ENCODE measurements at regions not wholly inside any gene's neighbourhood (a gene's known extent, or its start where the extent isn't known, plus 50 kb on each side); places are given as distances from the start of the nearest gene placed in this dataset.

- TF ChIP-seq CENPBD1 (CRISPR knock-in tag; IDR thresholded peaks at IDR 0.05; ENCODE audit: borderline replicate concordance, low read depth) (no peak), MAFK (conservative IDR thresholded peaks at IDR 0.05 in 1 of 2, IDR thresholded peaks at IDR 0.05 in 1 of 2; ENCODE audit: low read length in 2 of 2) (peak; percentile 92 to 95), ZFP1 (CRISPR knock-in tag; IDR thresholded peaks at IDR 0.05) (no peak), HES4 (CRISPR knock-in tag; IDR thresholded peaks at IDR 0.05; ENCODE audit: borderline replicate concordance) (no peak), MAFF (IDR thresholded peaks at IDR 0.05; ENCODE audit: low read depth, low read length) (peak; percentile 90)
Measured at GRCh38 chr16:26731729-26732128, 335.0 kb upstream of the C16orf82 start (continued).

- H3K79me2 ChIP-seq (ENCODE audit: insufficient read depth, low read length) = no peaks in the 10 kb centered on the region
- H3K27me3 ChIP-seq (ENCODE audit: control insufficient read depth in 1 of 2, insufficient read depth in 2 of 2, low read length in 2 of 2) = 0 out of 5 replicates have a peak, but pooled peaks cover 0 to 1% of the 10 kb centered on the region in 2 experiments
- ATAC-seq = no peak
- no peaks in the 10 kb centered on the region for H4K20me1 ChIP-seq (ENCODE audit: insufficient read depth, low read length)
- CTCF ChIA-PET (ENCODE audit: low intra/inter-chr PET ratio, low total read pairs) = no interaction called here
- no peaks in the 10 kb centered on the region for H3K9me3 ChIP-seq (ENCODE audit: low read length)
- no peak for DNase-seq (ENCODE audit: low spot score)
- no peaks in the 10 kb centered on the region for H3K36me3 ChIP-seq (replicated peaks in 1 of 2; ENCODE audit: control insufficient read depth in 1 of 2, insufficient read depth in 2 of 2, low read length in 2 of 2)
- FAIRE-seq = no peak
- no peak overlapping the region for H3K4me2 ChIP-seq (ENCODE audit: low read depth, low read length)
- no TSS peak for BruUV-seq (replicated peaks)
- in situ Hi-C loops (cut with HindIII; ENCODE audit: extremely low pct_ligation_motif_present, low pct_unique_long_range_greater_than_20kb) = no loop called here
- no peak overlapping the region for H3K4me3 ChIP-seq (replicated peaks in 1 of 3; ENCODE audit: insufficient read depth in 1 of 3, low read depth in 2 of 3, low read length in 3 of 3)
- H3K9ac ChIP-seq (ENCODE audit: insufficient read depth, low read depth, low read length) = no peak overlapping the region
- H3K27ac ChIP-seq (ENCODE audit: extremely low read length, insufficient read depth, low read length) = no peak overlapping the region
- no peaks in the 10 kb centered on the region for H3K4me1 ChIP-seq (ENCODE audit: insufficient read depth, low read length)
- H2AFZ ChIP-seq (ENCODE audit: low read length) = no peak overlapping the region
- intact Hi-C loops (cut with micrococcal nuclease; ENCODE audit: unreplicated experiment) = no loop called here
- POLR2A ChIA-PET = no interaction called here
- TF ChIP-seq ATRX (CRISPR knock-in tag; IDR thresholded peaks at IDR 0.05; ENCODE audit: borderline replicate concordance) = no peak
- WGBS (ENCODE audit: low lambda C conversion rate) = 27% methylated on average over 1 of the region's 1 CpG
Measured at GRCh38 chr16:26733710-26734109, 333.0 kb upstream of the C16orf82 start.

GRCh38 chr16:26735521-26735920 lies 331.2 kb upstream of the C16orf82 start:
- H3K4me1 ChIP-seq (ENCODE audit: insufficient read depth, low read length) = no peaks in the 10 kb centered on the region
- ChIA-PET POLR2A (no interaction called here), CTCF (ENCODE audit: low intra/inter-chr PET ratio, low total read pairs) (no interaction called here)
- 0 out of 5 replicates have a peak, but pooled peaks cover 0 to 1% of the 10 kb centered on the region in 2 experiments for H3K27me3 ChIP-seq (ENCODE audit: control insufficient read depth in 1 of 2, insufficient read depth in 2 of 2, low read length in 2 of 2)
- DNase-seq (ENCODE audit: low spot score) (no peak), FAIRE-seq (no peak), ATAC-seq (no peak)
- H4K20me1 ChIP-seq (ENCODE audit: insufficient read depth, low read length) = no peaks in the 10 kb centered on the region
- no peak overlapping the region for H3K27ac ChIP-seq (ENCODE audit: extremely low read length, insufficient read depth, low read length)
- H3K9me3 ChIP-seq (ENCODE audit: low read length) = no peaks in the 10 kb centered on the region
- no peaks in the 10 kb centered on the region for H3K79me2 ChIP-seq (ENCODE audit: insufficient read depth, low read length)
- H2AFZ ChIP-seq (ENCODE audit: low read length) = no peak overlapping the region
- H3K4me3 ChIP-seq (replicated peaks in 1 of 3; ENCODE audit: insufficient read depth in 1 of 3, low read depth in 2 of 3, low read length in 3 of 3) = no peak overlapping the region
- WGBS (ENCODE audit: low lambda C conversion rate) = 42% methylated on average over 3 of the region's 3 CpGs
- no peaks in the 10 kb centered on the region for H3K36me3 ChIP-seq (replicated peaks in 1 of 2; ENCODE audit: control insufficient read depth in 1 of 2, insufficient read depth in 2 of 2, low read length in 2 of 2)
- intact Hi-C loops (cut with micrococcal nuclease; ENCODE audit: unreplicated experiment) = no loop called here
- H3K4me2 ChIP-seq (ENCODE audit: low read depth, low read length) = no peak overlapping the region
- no peak overlapping the region for H3K9ac ChIP-seq (ENCODE audit: insufficient read depth, low read depth, low read length)
- in situ Hi-C loops (cut with HindIII; ENCODE audit: extremely low pct_ligation_motif_present, low pct_unique_long_range_greater_than_20kb) = no loop called here
- no TSS peak for BruUV-seq (replicated peaks)
- TF ChIP-seq ZNF468 (CRISPR knock-in tag; IDR thresholded peaks at IDR 0.05) (no peak), DRAP1 (CRISPR knock-in tag; IDR thresholded peaks at IDR 0.05) (no peak), ZNF546 (CRISPR knock-in tag; conservative IDR thresholded peaks at IDR 0.05) (no peak), ZNF609 (CRISPR knock-in tag; IDR thresholded peaks at IDR 0.05; ENCODE audit: borderline replicate concordance) (no peak)

All from HepG2 (cell line).